ENCODE measurements at regions not wholly inside any gene's neighbourhood (a gene's known extent, or its start where the extent isn't known, plus 50 kb on each side); places are given as distances from the start of the nearest gene placed in this dataset.
"Not testable (repeated sequence)": the region's sequence is repeated elsewhere in the genome, so short reads cannot be mapped to it uniquely, and the experiment has no call there.

DNA sequence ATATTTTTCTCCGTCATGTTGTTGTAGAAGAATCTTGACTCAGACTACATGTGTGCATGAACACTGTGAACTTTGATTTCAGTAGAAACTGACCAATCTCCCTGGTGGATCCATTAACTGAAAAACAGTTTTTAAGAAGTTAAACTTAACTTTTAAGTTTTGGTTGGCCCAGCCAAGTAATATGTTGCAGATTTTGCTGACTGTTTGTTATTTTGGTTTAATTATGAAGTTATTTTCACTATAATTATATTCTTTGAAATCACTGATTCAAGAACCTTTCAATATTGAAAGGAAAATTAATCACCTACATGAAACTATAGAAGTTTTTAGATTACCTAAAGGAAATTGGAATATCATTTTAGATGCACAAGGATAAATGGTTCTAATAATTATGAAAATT is 373.6 kb upstream of the COX7C start:
- intact Hi-C loops (cut with micrococcal nuclease): no loop called here
- ATAC-seq: no peak

DNA sequence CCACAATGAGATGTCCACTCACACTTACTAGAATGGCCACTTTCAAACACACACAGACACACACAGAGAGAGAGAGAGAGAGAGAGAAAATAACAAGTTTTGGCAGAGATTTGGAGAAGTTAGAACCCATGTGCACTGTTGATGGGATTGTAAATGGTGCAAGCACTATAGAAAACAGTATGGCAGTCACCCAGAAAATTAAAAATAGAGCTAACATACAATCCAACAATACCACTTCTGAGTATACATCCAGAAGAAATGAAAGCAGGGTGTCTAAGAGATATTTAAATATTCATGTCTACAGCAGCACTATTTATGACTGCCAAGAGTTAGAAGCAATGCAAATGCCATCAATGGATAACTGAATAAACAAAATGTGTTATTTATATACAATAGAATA is 359.9 kb upstream of the COX7C start:
- intact Hi-C loops (cut with micrococcal nuclease): no loop called here
- DNase-seq (no peak), ATAC-seq (no peak)

More for the DNA sequence above, 373.6 kb upstream of the COX7C start:
- DNase-seq: no peak

DNA sequence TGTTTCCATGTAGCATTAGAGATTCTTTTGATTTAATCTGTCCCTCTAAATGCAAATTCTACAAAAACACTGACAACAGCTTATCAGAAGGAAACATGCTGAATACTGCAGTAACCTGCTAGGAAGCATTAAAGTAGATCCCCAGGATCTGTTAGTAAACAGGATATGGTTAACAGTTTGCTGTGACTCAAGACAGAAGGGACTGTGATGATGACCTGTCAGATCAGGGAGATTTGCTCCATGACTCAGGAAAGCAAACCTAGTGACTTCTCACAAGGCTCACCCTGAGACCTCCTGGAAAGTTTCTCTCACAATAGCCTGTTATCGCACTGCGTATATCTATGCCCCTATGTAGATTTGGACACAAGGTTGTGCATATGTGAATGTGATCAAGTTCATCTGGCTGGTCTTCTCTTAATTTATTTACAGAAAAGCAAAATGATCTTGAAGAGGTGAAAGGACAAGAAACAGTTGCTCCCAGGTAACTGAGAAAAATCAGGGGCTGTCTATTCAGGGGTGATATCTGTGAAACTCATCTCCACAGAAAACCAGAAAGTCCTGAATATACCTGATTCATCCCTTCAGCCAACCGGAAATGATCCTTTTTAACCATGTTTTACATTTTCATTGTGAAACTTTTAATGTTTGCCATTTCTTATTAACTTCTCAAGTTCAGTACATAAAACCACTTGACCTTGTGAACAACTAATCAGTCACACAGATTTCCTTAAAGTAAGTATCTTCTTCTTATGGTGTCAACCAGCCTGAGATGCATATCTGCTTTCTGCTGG is 333.1 kb upstream of the COX7C start:
- intact Hi-C loops (cut with micrococcal nuclease); ATAC-seq; DNase-seq: not testable (repeated sequence)

DNA sequence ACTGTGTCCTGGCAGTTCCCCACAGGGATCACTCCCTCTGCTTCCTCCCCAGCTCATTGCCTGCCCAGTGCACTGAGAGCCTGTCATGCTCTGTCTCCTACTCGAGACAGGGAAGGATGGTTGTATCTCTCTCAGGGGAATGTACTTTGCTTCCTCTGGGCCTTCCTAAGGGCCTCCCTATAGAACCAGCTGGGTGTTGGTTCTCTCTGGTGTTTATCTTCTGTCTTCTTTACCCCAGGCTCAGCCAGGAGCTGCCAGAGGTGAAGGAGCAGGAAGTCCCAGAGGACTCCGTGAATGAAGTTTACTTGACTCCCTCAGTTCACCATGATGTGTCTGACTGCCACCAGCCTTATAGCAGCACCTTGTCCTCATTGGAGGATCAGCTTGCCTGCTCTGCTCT is 330.3 kb upstream of the COX7C start:
- intact Hi-C loops (cut with micrococcal nuclease); DNase-seq: not testable (repeated sequence)

DNA sequence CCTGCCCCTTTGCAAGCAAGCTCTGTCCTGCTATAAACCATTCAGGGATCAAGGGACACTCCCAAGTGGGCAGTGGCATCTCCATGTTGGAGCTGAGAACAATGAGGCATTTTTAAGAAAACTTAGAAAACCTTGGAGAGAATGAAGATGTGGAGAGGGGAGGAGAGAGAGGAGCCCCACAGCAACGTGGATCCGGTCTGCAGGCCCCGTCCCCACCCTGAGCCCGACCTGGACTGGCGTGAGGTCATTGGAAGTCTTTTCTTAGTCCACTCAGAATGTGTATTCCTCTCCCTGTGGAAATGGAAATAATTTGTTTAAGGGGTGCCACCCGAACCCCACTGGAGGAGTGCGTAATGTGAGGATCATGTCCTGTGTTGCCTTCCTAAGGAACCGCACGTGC is 328.0 kb upstream of the COX7C start:
- ATAC-seq; intact Hi-C loops (cut with micrococcal nuclease): not testable (repeated sequence)

More for the DNA sequence above, 330.3 kb upstream of the COX7C start:
- not testable (repeated sequence) for ATAC-seq

DNA sequence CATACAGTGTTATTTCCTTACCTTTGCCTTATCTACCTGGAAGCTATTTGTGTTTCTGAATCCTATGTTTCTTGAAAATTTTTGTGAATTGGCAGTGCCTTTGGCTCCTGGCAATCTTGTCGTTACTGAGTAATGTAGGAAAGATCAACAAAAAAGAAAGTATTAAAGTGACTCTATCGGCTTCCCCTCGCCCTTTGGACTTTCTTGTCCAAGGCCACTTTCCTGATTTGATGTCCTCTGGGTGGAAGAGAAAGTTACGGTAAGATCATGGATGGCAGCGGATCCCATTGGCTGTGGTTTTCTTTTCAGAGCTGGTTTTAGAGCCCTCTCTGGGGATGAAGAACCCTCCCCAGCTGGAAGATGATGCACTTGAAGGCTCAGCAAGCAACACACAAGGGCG is 324.9 kb upstream of the COX7C start:
- intact Hi-C loops (cut with micrococcal nuclease); ATAC-seq: not testable (repeated sequence)

More for the DNA sequence above, 328.0 kb upstream of the COX7C start:
- not testable (repeated sequence) for DNase-seq

DNA sequence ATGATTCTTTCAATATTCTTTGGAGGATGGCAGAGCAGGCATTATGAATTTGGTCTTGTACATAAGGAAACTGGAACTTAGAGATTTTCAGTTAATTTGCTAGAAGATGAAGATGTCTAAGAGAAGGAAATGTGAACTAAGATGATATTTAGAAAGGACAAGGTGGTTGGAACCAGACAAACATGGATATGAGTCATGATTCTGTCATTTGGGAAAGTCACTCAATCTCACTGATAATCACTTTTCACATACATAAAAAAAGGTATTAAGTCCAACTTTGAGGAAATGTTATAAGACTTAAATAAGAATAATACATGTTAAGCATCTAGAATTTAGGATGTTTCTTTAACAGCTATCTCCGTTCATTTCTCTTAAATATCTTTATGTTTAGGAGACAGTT is 315.1 kb upstream of the COX7C start:
- intact Hi-C loops (cut with micrococcal nuclease); DNase-seq; ATAC-seq: not testable (repeated sequence)

More for the DNA sequence above, 324.9 kb upstream of the COX7C start:
- not testable (repeated sequence) for DNase-seq

DNA sequence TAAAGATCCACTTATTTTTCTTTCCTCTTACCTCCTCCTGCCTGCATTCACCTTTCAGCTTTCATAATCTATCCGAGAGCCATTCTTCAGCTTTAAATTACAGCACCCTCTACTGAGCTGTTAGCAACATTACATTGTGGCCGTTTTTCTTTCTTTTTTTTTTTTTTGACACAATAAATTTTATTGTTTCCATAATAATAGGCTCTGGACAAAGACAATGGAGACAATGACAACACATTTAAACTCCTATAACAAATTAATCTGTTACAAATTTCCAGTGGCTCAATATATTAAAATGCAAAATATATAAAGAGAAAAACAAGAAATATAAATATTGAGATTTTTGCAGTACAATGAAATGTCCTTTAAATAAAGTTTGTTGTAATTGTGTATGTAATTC is 312.7 kb upstream of the COX7C start:
- DNase-seq; intact Hi-C loops (cut with micrococcal nuclease); ATAC-seq: not testable (repeated sequence)

DNA sequence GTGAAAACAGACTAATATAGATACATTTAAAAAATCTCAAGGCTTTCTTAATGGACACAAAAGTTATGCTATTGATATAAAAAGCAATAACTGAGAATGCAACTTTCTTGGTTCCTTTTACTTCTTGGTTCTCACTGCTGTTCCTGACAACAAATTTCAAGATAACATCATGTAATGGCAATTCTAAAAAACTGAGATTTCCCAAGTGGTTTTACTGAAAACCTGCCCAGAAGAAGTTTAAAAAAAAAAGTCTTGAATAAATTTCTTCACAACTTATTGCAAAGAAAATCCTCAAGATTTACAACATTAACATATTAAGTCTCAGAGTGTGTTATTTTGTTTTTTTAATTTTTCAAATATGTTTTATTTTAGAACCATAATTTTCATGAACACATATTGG is 302.8 kb upstream of the COX7C start:
- ATAC-seq (no peak), DNase-seq (no peak)
- intact Hi-C loops (cut with micrococcal nuclease): no loop called here

DNA sequence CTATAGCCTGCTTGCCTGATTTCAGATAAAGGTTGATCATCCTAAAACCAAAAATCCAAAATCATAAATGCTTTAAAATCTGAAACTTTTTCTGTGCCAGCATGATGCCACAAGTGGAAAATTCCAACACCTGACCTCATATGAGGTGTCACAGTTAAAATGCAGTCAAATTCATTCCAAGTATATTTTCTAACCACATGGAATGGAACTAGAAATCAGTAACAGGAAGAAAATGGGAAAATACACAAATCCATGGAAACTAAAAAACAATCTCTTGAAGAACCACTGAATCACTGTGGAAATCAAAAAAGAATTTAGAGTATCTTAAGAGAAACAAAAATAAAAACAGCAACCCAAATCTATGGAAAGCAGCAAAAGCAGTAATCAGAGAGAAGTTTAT is 297.5 kb upstream of the COX7C start:
- intact Hi-C loops (cut with micrococcal nuclease): no loop called here
- no peak for DNase-seq
- no peak for ATAC-seq

DNA sequence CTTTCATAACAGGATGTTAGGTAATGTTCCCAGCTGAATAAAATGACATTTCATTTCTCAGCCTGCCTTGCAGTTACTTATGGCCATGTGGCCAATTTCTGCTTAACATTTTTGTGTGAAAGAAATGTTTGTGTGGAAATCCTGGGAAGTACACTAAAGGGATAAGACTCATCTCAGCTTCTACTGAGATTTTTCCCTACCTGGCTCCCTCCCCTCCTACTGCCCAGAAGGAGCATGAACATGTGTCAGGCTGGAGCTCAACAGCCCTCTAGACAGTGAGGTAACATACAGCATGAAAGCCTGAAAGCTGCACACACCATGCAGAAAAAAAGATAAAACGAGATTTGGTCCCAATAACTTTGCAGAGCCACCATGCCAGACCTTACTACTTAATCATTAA is 288.4 kb upstream of the COX7C start:
- intact Hi-C loops (cut with micrococcal nuclease): no loop called here
- no peak for ATAC-seq
- DNase-seq: no peak

DNA sequence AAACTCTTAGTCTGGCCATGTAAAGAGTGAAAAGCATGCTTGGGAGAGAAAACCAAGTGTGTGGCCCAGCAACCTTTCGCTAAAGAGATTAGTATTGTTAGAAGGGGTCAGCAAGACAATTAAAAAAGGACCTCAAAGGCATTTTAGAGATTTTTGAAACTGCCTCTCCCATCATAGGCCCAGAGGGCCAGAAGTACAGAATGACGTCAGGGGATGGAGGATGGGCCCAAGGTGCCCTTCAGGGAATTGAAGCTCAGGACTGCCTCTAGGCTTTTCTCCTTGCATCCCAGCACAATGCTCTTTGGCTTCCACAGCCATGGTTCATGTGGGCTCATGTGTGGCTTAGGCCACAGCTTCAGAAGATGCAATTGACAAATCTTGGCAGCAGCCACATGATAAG is 287.0 kb upstream of the COX7C start:
- ATAC-seq (no peak), DNase-seq (no peak)
- intact Hi-C loops (cut with micrococcal nuclease): no loop called here

DNA sequence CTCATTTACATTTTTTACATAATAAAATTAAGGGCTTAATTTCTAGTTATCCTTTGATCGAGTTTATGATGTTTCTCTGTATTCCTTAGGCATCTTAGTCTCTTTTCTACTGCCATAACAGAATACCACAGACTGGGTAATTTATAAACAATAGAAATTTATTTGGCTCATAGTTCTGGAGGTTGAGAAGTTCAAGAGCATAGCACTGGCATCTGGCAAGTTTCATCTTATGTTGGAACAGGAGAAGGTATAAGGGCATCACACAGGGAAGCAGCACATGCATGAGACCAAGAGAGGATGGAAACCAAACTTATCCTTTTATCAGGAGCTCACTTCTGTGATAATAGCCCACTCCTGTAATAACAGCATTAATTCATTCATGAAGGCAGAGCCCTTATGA is 284.9 kb upstream of the COX7C start:
- ATAC-seq (no peak), DNase-seq (no peak)
- intact Hi-C loops (cut with micrococcal nuclease): no loop called here

DNA sequence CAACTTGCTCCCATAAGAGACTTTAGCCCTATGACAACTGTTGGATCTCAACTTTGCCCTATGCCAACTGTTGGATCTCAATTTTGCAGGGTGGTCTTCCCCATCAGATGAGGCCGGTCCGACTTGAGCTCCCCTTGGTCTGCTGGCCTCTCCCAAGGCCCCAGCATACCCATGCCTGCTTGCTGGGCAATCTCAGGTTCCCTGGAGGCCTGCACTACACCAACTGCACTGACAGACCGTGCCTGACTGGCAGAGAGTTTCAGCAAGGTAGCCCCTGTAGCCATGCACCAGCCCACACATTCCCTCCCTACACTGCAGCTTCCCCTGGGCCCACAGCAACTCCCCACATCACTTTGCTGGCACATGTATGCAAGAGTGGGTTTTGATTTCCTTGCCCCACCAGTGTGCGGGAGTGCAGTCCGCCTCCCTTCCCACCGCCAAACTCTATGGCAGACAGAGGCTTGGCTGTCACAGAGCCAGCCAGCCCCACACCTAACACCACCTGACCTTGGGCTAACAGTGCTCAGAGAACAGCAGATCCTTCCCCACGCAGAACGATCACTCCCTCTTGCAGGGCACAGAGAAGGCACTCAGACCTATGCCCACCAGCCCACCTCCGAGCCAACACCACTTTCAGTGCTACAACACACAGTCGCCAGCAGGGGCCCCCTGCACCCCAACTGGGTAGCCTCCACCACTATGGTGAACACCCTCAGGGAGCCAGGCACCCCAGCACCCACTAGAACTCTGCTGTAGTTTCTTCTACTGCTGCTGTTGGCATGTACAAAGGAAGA is 279.9 kb upstream of the COX7C start:
- no peak for DNase-seq
- no peak for ATAC-seq
- intact Hi-C loops (cut with micrococcal nuclease): no loop called here

DNA sequence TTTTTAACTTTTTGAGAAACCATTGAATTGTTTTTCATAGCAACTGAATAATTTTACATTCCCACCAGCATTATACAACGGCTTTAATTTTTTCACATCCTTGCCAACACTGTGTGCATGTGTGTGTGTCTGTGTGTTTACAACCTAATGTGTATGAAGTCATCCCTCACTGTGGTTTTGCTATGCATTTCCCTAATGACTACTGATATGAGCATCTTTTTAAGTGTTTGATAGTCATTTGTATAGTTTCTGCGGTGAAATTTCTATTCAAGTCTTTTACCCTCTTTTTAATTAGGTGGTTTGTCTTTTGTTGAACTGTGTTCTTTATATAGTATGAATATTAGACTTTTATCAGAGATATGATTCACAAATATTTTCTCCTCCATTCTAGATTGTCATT is 263.1 kb upstream of the COX7C start:
- no peak for ATAC-seq
- DNase-seq: no peak
- intact Hi-C loops (cut with micrococcal nuclease): no loop called here

DNA sequence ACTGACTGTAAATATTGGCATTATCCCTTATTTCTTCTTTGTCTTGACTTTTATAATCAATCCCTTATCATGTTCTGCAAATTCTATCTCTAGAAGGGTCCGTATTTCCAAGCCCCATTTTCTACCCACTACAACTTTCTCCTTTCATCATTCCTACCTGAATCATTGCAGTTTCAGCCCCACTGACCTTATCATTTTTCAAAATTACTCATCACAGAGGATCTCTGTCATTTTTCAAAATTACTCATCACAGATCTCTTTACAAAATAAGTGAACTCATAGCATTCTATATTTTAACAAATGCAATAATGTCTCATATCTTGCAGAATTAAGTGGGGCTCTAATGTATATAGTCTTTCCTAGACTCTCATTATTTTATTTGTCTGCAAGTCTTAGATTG is 256.9 kb upstream of the COX7C start:
- ATAC-seq (no peak), DNase-seq (no peak)
- intact Hi-C loops (cut with micrococcal nuclease): no loop called here

DNA sequence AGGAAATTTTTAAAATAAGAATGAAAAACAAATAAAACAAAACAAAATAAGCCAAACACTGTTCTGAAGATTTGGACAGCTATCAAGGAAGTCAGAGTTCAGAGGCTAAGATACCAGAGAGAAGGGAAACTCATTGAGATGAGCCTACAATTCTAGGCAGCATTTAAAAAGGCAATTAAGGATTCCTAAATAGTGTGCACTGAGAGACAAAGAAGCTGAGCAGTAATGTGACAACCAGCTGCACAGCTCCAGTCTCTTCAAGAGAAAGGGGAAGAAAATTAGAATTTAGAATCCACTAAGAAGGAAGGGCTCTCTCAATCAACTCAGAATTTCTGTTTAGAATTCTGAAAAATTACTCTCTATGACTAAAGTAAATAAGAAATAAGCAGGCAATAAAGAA is 246.7 kb upstream of the COX7C start:
- intact Hi-C loops (cut with micrococcal nuclease): no loop called here
- ATAC-seq (no peak), DNase-seq (no peak)

DNA sequence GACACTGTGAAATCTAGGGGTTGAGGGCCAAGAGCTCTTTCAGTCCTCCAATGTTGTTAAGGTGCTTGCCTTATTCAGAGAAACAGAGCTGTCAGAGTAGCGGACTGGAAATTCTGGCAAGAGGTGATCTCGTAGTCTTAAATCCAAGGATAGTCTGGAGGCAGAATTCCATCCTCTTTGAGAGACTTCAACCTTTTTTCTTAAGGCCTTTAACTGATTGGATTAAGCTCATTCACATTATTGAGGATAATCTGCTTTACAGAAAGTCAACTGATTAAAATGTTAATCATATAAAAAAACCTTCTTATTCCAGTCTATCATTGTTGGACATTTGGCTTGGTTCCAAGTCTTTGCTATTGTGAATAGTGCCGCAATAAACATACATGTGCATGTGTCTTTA is 243.1 kb upstream of the COX7C start:
- ATAC-seq (no peak), DNase-seq (no peak)
- intact Hi-C loops (cut with micrococcal nuclease): no loop called here

DNA sequence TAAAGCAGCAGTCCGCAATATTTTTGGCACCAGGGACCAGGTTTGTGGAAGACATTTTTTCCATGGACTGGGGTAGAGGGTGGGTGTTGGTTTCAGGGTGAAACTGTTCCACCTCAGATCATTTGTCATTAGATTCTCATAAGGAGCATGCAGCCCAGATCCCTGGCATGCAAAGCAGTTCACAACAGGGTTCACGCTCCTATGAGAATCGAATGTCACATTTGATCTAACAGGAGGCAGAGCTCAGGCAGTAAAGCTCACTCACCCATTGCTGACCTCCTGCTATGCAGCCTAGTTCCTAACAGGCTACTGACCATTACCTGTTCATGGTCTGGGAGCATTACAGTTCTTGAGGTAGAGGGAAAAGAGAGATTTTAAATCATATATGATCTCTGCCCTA is 241.5 kb upstream of the COX7C start:
- no peak for ATAC-seq
- intact Hi-C loops (cut with micrococcal nuclease): no loop called here
- no peak for DNase-seq

DNA sequence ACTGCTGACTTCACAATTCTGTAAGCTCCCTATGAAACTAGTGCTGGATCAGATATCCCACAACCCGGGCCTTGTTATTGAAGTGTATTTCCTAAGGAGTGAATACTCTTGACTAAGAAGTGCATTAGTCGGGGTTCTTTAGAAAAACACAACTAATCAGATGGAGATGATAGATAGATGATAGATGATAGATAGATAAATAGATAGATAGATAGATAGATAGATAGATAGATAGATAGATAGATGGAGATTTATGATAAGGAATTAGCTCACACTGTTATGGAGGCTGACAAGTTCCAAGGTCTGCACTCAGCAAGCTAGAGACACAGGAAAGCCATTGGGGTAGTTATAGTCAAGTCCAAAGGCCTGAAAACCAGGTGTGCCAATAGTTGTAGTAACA is 214.6 kb upstream of the COX7C start:
- DNase-seq (no peak), ATAC-seq (no peak)
- intact Hi-C loops (cut with micrococcal nuclease): no loop called here

DNA sequence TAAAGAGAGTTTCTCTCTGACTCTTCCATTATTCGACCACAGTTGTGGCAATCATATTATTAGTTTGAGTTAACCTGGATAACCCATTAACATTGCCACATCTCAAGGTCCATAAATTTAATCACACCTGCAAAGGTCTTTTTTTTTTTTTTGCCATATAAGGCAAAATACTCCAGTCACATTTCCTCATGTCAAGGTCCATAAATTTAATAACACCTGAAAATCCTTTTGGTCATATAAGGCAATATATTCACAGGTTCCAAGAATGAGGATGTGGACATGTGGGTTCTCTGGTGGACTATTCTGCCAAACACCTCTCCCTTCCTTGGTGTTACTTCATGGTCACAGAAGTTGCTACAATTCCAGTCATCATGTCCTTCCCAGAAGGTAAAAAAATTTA is 213.5 kb upstream of the COX7C start:
- DNase-seq: no peak
- intact Hi-C loops (cut with micrococcal nuclease): no loop called here
- no peak for ATAC-seq

Data from left ventricle myocardium superior (tissue), 1 donor.